ENCODE measurements at regions not wholly inside any gene's neighbourhood (a gene's known extent, or its start where the extent isn't known, plus 50 kb on each side); places are given as distances from the start of the nearest gene placed in this dataset.

DNA sequence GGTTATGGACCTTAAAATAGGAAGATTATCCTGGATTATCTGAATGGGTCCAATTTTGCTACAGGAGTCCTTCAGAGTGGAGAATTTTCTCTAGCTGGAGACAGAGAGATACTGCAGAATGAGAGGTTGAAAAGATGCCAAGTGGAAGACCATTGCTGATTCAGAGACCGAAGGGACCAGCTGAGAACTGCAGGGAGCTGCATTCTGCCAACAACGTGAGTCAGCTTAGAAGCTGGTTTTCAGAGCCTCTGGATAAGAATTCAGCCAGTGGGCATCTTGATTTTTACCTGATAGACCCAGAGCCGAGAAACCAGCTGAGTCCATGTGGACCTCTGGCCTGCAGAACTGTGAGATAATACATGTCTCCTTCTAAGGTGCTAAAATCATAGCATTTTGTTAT, 234.0 kb downstream of the NR2F2 start:
- no peak overlapping the region for H3K9ac ChIP-seq (ENCODE audit: insufficient read depth, low read depth, low read length)
- no peaks in the 10 kb centered on the region; a peak in 1 of 5 replicates for H3K27me3 ChIP-seq (ENCODE audit: control insufficient read depth in 1 of 2, insufficient read depth in 2 of 2, low read length in 2 of 2)
- ChIA-PET CTCF (ENCODE audit: low intra/inter-chr PET ratio, low total read pairs) (no interaction called here), POLR2A (no interaction called here)
- H4K20me1 ChIP-seq (ENCODE audit: insufficient read depth, low read length) = no peaks in the 10 kb centered on the region
- H3K4me3 ChIP-seq (replicated peaks in 1 of 3; ENCODE audit: insufficient read depth in 1 of 3, low read depth in 2 of 3, low read length in 3 of 3) = no peak overlapping the region
- ATAC-seq (no peak), FAIRE-seq (no peak), DNase-seq (ENCODE audit: low spot score) (no peak)
- WGBS (ENCODE audit: low lambda C conversion rate) = 38% methylated on average over 1 of the region's 3 CpGs
- H3K79me2 ChIP-seq (ENCODE audit: insufficient read depth, low read length) = no peaks in the 10 kb centered on the region
- in situ Hi-C loops (cut with HindIII; ENCODE audit: extremely low pct_ligation_motif_present, low pct_unique_long_range_greater_than_20kb) (no loop called here), intact Hi-C loops (cut with micrococcal nuclease; ENCODE audit: unreplicated experiment) (no loop called here)
- H3K27ac ChIP-seq (ENCODE audit: extremely low read length, insufficient read depth, low read length) = no peak overlapping the region
- no peak for TF ChIP-seq ZNF616 (CRISPR knock-in tag; IDR thresholded peaks at IDR 0.05; ENCODE audit: low read depth)
- no peak for TF ChIP-seq SIX1 (CRISPR knock-in tag; IDR thresholded peaks at IDR 0.05; ENCODE audit: borderline replicate concordance)
- TF ChIP-seq CBX1 (IDR thresholded peaks at IDR 0.05; ENCODE audit: low read depth) = no peak
- TF ChIP-seq MYC (CRISPR knock-in tag; IDR thresholded peaks at IDR 0.05; ENCODE audit: borderline replicate concordance) = no peak
- TF ChIP-seq PHF8 (CRISPR knock-in tag; IDR thresholded peaks at IDR 0.05) = no peak
- no peak for TF ChIP-seq GATA4 (IDR thresholded peaks at IDR 0.05; ENCODE audit: borderline replicate concordance, low read depth)
- TF ChIP-seq PHF20 (CRISPR knock-in tag; IDR thresholded peaks at IDR 0.05) = no peak
- no peak for TF ChIP-seq CEBPZ (IDR thresholded peaks at IDR 0.05; ENCODE audit: low read length)
- no peak for TF ChIP-seq POGK (CRISPR knock-in tag; conservative IDR thresholded peaks at IDR 0.05)
- H3K9me3 ChIP-seq (ENCODE audit: low read length) = no peaks in the 10 kb centered on the region
- no peak overlapping the region for H2AFZ ChIP-seq (ENCODE audit: low read length)
- no peaks in the 10 kb centered on the region for H3K4me1 ChIP-seq (ENCODE audit: insufficient read depth, low read length)
- no TSS peak for BruUV-seq (replicated peaks)
- H3K4me2 ChIP-seq (ENCODE audit: low read depth, low read length) = no peak overlapping the region
- no peaks in the 10 kb centered on the region for H3K36me3 ChIP-seq (replicated peaks in 1 of 2; ENCODE audit: control insufficient read depth in 1 of 2, insufficient read depth in 2 of 2, low read length in 2 of 2)

All from HepG2 (cell line).